NCI-H226 (cell line): ENCODE measurements at regions not wholly inside any gene's neighbourhood (a gene's known extent, or its start where the extent isn't known, plus 50 kb on each side); places are given as distances from the start of the nearest gene placed in this dataset.
"Not testable (repeated sequence)": the region's sequence is repeated elsewhere in the genome, so short reads cannot be mapped to it uniquely, and the experiment has no call there.

Source experiments
- DNase-seq: peaks from one replicate; pipeline ENCODE4 v3.0.0-alpha.2; 2015

- no peak for DNase-seq
These were observed 327.2 kb upstream of the CITED2 start for GRCh38 chr6:139701695-139702094.

- DNase-seq = no peak
These were observed 326.6 kb upstream of the CITED2 start for GRCh38 chr6:139701003-139701402.

DNA sequence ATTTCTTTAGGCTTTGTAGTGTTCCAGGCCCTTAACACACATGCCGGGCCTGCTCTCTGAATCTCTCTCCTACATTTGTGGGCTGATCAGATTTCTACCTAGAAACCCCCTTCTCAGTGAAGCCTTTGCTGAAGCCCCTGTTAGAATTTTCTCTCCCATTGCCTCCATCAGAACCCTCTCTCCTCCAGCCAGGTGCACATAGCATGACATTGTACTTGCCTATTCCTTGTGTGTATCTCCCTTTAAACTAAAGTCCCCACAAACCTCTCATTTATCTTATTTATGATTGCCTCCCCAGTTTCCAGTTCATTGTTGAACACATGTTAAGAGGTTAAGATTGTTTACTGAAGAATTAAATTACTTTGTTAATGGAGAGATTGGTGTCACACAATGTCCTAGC, 325.5 kb upstream of the CITED2 start:
- DNase-seq = no peak

DNA sequence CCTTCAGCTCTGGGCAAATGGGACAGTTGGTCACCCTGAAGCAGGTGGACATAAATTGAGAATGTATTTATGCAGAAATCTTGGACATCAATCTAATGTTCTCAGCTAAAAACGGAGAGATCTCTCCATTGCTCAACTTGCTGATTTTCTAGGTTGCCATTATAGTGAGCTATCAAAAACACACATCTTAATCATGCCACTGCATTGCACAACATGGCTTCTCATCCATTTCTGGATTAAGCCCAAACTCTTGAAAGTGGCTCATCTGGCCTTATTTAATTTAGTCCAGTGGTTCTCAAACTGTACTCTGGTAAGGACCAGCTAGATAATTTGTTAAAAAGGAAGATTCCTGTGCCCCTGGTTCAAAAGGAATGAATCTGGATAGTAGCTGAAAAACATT, 324.9 kb upstream of the CITED2 start:
- no peak for DNase-seq

GRCh38 chr6:139698526-139699176, 324.2 kb upstream of the CITED2 start:
- no peak for DNase-seq

GRCh38 chr6:139697856-139698255, 323.4 kb upstream of the CITED2 start:
- not testable (repeated sequence) for DNase-seq

- DNase-seq = not testable (repeated sequence)
These were observed 322.5 kb upstream of the CITED2 start for GRCh38 chr6:139696991-139697390.

DNA sequence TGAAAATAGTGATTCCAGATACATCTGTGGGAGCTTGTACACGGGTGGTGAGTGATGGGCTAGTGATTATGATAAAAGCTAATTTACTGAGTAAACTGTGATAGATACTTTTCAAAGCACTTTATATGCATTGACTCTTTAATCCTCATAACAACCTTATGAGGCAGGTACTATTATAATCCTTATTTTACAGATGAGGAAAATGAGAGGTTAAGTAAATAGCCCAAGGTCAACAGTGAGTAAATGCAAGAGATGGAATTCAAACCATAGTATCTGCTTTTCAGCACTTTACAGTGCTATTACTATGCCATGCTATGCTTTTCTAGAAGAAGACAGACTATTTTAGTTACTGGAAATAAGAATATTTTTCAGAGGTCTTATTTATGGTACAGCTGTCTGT, 320.9 kb upstream of the CITED2 start:
- DNase-seq = no peak

- no peak for DNase-seq
These were observed 319.3 kb upstream of the CITED2 start for GRCh38 chr6:139693735-139694134.

- DNase-seq = no peak
These were observed 315.6 kb upstream of the CITED2 start for GRCh38 chr6:139690007-139690406.

DNA sequence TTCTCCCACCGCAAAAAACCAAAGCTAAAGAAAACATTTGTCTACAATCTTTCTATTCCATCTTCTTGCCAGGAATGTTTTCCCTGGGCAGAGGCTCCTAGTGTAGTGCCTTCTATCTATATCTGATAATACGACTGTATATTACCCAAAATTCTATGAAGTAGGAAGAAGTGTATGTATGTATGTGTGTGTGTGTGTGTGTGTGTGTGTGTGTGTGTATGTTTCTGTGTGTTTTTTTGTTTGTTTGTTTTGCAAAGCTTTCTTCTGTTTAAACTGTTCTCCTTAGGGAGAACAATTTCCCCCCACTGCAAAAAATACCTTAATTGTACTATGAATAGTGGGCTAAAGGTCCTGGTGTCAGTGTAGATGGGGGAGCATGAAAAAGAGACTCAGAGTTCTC, 312.6 kb upstream of the CITED2 start:
- no peak for DNase-seq

GRCh38 chr6:139686308-139686707, 311.9 kb upstream of the CITED2 start:
- no peak for DNase-seq

DNA sequence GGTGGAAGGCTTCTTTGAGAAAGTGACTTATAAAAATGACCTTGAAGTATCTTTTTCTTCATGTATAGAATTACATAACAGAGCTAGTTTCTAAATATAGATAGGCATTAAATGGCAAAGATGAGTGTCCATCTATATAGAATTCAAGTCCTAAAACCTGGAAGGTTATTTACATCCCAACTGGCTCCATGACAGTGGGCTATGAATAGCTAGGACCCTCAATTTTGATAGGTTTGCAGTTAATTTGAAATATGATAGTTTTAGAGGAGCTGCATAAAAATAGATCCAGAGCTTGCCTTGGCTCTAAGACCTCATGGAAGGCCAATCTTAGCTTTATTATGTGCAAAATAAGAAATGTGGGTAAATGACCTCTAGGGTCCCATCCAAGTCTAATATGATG, 310.6 kb upstream of the CITED2 start:
- no peak for DNase-seq

GRCh38 chr6:139680819-139681218, 306.4 kb upstream of the CITED2 start:
- no peak for DNase-seq

DNA sequence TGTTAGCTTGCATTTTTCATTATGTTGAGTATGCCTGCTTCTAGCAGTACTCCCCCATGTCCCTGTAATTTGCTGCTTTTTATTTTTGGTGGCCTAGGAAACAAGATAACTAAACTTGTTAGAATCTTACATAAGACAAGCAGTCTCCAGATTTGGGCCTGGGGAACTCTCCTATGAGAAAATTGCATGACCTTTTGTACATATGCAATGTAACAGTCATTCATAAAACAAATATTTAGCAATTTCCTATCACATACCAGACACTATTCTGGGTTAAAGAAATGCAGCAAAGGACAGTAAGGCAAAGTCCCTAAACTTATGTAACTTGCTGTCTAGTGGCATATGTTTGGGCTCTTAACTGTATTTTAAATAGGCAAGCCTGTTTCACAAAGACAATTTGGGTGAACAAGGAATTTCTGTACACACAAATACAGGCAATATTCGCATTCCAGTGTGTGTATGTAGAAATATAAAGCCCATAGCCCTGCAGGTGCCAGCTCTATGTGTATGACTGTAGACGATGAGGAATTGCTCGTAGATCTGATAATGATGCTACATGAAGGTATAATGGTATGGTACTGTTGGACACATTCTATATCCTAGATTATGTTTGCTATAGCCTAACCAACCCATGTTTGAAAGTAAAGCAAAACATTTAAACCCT, 305.2 kb upstream of the CITED2 start:
- peak; percentile 42 for DNase-seq

GRCh38 chr6:139676718-139677117, 302.3 kb upstream of the CITED2 start:
- peak; percentile 5 for DNase-seq

- DNase-seq = no peak
These were observed 291.8 kb upstream of the CITED2 start for GRCh38 chr6:139666284-139666683.

DNA sequence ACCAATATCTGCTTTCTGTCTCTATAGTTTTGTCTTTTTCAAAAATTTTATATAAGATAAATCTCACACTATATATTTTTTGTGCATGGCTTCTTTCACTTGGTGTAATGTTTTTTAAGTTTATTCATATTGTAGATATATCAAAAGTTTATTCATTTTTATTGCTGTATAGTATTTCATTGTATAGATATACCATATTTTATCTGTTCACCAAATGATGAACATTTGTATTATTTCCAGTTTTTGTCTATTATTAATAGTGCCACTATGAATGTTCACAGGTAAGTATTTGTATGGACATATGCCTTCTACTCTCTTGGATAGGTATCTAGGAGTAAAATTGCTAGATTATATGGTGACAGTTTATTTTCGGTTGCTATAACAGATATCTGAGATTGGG, 289.5 kb upstream of the CITED2 start:
- no peak for DNase-seq

- DNase-seq = no peak
These were observed 285.3 kb upstream of the CITED2 start for GRCh38 chr6:139659711-139660110.

DNA sequence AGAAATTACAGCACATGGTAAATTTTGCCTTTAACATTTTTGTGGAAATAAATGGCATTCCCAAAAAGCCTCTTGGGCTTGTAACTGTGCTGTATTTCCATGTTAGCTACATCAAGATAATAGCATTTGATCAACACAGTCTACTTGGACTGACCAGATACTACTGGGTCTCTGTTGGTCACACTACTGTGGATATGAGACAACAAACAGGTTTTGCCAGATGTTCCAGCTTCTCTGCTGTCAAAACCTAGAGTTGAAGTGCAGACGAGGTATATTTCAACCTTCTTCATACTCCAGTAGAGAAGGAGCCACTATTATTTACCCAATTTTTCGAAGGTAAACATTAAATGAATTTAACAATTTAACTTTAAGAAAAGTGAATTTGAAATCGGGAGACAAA, 284.7 kb upstream of the CITED2 start:
- DNase-seq = no peak

- DNase-seq = no peak
These were observed 282.7 kb upstream of the CITED2 start for GRCh38 chr6:139657119-139657518.

- no peak for DNase-seq
These were observed 281.6 kb upstream of the CITED2 start for GRCh38 chr6:139655783-139656705.

- DNase-seq = no peak
These were observed 280.7 kb upstream of the CITED2 start for GRCh38 chr6:139654888-139655782.
